ENCODE measurements at regions not wholly inside any gene's neighbourhood (a gene's known extent, or its start where the extent isn't known, plus 50 kb on each side); places are given as distances from the start of the nearest gene placed in this dataset.

- Histone ChIP-seq H3K9ac (replicated peaks in 1 of 4; ENCODE audit: extremely low read depth in 1 of 4, low read depth in 3 of 4, low read length in 3 of 4) (no peak overlapping the region), H3K23me2 (ENCODE audit: low read depth, low read length) (no peaks in the 10 kb centered on the region), H4K5ac (ENCODE audit: insufficient read length, low read depth, low read length) (no peak overlapping the region), H3K36me3 (ENCODE audit: control insufficient read depth in 2 of 4, insufficient read depth in 4 of 4, low read length in 3 of 4) (no peaks in the 10 kb centered on the region), H3K4me1 (replicated peaks in 1 of 4; ENCODE audit: control insufficient read depth in 3 of 4, insufficient read depth in 4 of 4, low read length in 3 of 4) (no peaks in the 10 kb centered on the region; a peak in 1 of 7 replicates), H3K79me1 (ENCODE audit: low read depth, low read length) (no peaks in the 10 kb centered on the region), H2BK15ac (ENCODE audit: low read length) (no peak overlapping the region), H4K20me1 (replicated peaks in 1 of 2; ENCODE audit: control insufficient read depth in 1 of 2, insufficient read depth in 2 of 2, low read length in 2 of 2) (no peaks in the 10 kb centered on the region), H4K8ac (ENCODE audit: extremely low read depth, insufficient read depth, low read length) (no peak overlapping the region), H3K9me3 (ENCODE audit: insufficient read depth in 2 of 2, low read depth in 1 of 2, low read length in 1 of 2) (0 out of 4 replicates have a peak, but pooled peaks cover 0 to 4% of the 10 kb centered on the region in 2 experiments), H3K4me3 (ENCODE audit: extremely low read depth in 1 of 4, insufficient read depth in 2 of 4, low read depth in 3 of 4, low read length in 4 of 4) (no peak overlapping the region), H2AFZ (ENCODE audit: low read length) (no peak overlapping the region), H3K23ac (ENCODE audit: insufficient read length) (no peak overlapping the region), H2BK12ac (ENCODE audit: low read depth, low read length) (no peak overlapping the region), H3K18ac (ENCODE audit: extremely low read depth, low read length) (no peak overlapping the region), H3K27me3 (replicated peaks in 1 of 4; ENCODE audit: control insufficient read depth in 3 of 4, extremely low read depth in 1 of 4, insufficient read depth in 3 of 4, low read length in 3 of 4) (no peaks in the 10 kb centered on the region), H3K27ac (ENCODE audit: low read depth, low read length) (no peak overlapping the region), H2BK120ac (replicated peaks; ENCODE audit: low read depth, low read length) (no peak overlapping the region), H2AK5ac (ENCODE audit: low read depth, low read length) (no peak overlapping the region), H3K4me2 (ENCODE audit: insufficient read depth in 1 of 2, low read depth in 2 of 2, low read length in 2 of 2) (no peak overlapping the region), H4K91ac (replicated peaks; ENCODE audit: insufficient read length, low read length) (no peak overlapping the region), H3K56ac (replicated peaks; ENCODE audit: insufficient read length, low read depth, low read length) (no peak overlapping the region), H2BK5ac (ENCODE audit: low read depth, low read length) (no peak overlapping the region), H3K4ac (replicated peaks; ENCODE audit: insufficient read length, low read depth, low read length) (no peak overlapping the region), H2BK20ac (ENCODE audit: low read length) (no peak overlapping the region), H3K14ac (ENCODE audit: insufficient read length) (no peak overlapping the region), H3K79me2 (ENCODE audit: control insufficient read depth in 1 of 2, insufficient read depth in 2 of 2, low read length in 2 of 2) (no peaks in the 10 kb centered on the region)
- POLR2A ChIA-PET (ENCODE audit: partially characterized antibody) = no interaction called here
- no peak for DNase-seq (ENCODE audit: low read depth in 1 of 2, low spot score in 2 of 2)
- CTCF ChIA-PET (ENCODE audit: partially characterized antibody) = interaction anchor here (1.2 kb wide), 1 partner anchor 14 kb away, joined by 3 read pairs; no protein-coding TSS in a partner anchor
- WGBS, 2 experiments (ENCODE audit: extremely low coverage in 1 of 2, insufficient coverage in 1 of 2, insufficient read length in 1 of 2, insufficient replicate concordance in 2 of 2, low coverage in 1 of 2, low lambda C conversion rate in 2 of 2, missing lambda C conversion rate in 1 of 2) = 79% methylated on average over 1 of the region's 1 CpG; no CpG with 5 or more reads in 1 of the 2 experiments
- no peak for FAIRE-seq
- TF ChIP-seq CEBPB (IDR thresholded peaks at IDR 0.05; ENCODE audit: low read depth, low read length) = no peak
- no peak for TF ChIP-seq BCL11A (IDR thresholded peaks at IDR 0.05; ENCODE audit: low read depth in 2 of 2, low read length in 2 of 2)
Observed at GRCh38 chr9:88833946-88834345, 157.3 kb upstream of the S1PR3 start.

Data from H1 (cell line).